Common myeloid progenitor, CD34-positive (primary cell): ENCODE measurements at regions not wholly inside any gene's neighbourhood (a gene's known extent, or its start where the extent isn't known, plus 50 kb on each side); places are given as distances from the start of the nearest gene placed in this dataset.

Experiments
- CTCF ChIA-PET: fragments of 350-600 bp; sonication (Branson Sonifier 250); formaldehyde crosslinking; loops from one replicate; lab custom pipeline; 2021; ENCODE audit warnings: antibody characterized with exemption; lab: Charles Lee
- POLR2A ChIA-PET: fragments of 350-600 bp; sonication (Branson Sonifier 250); formaldehyde crosslinking; loops from one replicate; lab custom pipeline; 2021; ENCODE audit warnings: antibody characterized with exemption; lab: Charles Lee
- DNase-seq, 3 donors: peaks; one replicate each; pipeline versions ENCODE4 v3.0.0 to v3.0.0-alpha.2; 2013
- H3K27ac ChIP-seq, 2 experiments: 1 replicate in 1 of 2; 2 replicates in 1 of 2; pipeline ENCODE4 v1.7.0; 2013; ENCODE audit warnings: inconsistent platforms in 2 of 2, low read length in 2 of 2, mild to moderate bottlenecking in 2 of 2, low read depth in 1 of 2, moderate library complexity in 1 of 2; ENCODE audit not compliant: severe bottlenecking in 2 of 2, insufficient read depth in 1 of 2, poor library complexity in 1 of 2
- H3K27me3 ChIP-seq, 5 experiments: replicated peaks in 2 of 5; 1 replicate in 3 of 5; 2 replicates in 2 of 5; pipeline versions ENCODE4 v1.6.1 to v1.7.0; 2013; ENCODE audit warnings: low read length in 4 of 5, mild to moderate bottlenecking in 2 of 5, moderate library complexity in 2 of 5, inconsistent platforms in 1 of 5; ENCODE audit not compliant: insufficient read depth in 5 of 5, control insufficient read depth in 4 of 5
- H3K36me3 ChIP-seq, 4 experiments: 1 replicate in 2 of 4; 2 replicates in 2 of 4; pipeline versions ENCODE4 v1.6.1 to v1.7.0; 2013; ENCODE audit warnings: low read length in 3 of 4, control low read depth in 1 of 4, mild to moderate bottlenecking in 1 of 4; ENCODE audit not compliant: control insufficient read depth in 4 of 4, insufficient read depth in 4 of 4
- H3K4me1 ChIP-seq, 4 experiments: 1 replicate in 3 of 4; 2 replicates in 1 of 4; pipeline versions ENCODE4 v1.6.1 to v1.7.1; 2013; ENCODE audit warnings: low read length in 3 of 4, mild to moderate bottlenecking in 3 of 4, control low read depth in 1 of 4, inconsistent platforms in 1 of 4, moderate library complexity in 1 of 4; ENCODE audit not compliant: control insufficient read depth in 4 of 4, insufficient read depth in 4 of 4; ENCODE audit errors: control extremely low read depth in 1 of 4
- H3K4me3 ChIP-seq, 7 experiments: 1 replicate in 4 of 7; 2 replicates in 3 of 7; pipeline versions ENCODE4 v1.5.1 to v1.7.0; 2013; ENCODE audit warnings: mild to moderate bottlenecking in 7 of 7, low read length in 6 of 7, moderate library complexity in 6 of 7, inconsistent platforms in 2 of 7, low read depth in 2 of 7, control low read depth in 1 of 7; ENCODE audit not compliant: insufficient read depth in 4 of 7, control insufficient read depth in 1 of 7; ENCODE audit errors: extremely low read depth in 1 of 7
- H3K9me3 ChIP-seq, 5 experiments: 1 replicate in 4 of 5; 2 replicates in 1 of 5; pipeline versions ENCODE4 v1.6.1 to v1.7.1; 2013; ENCODE audit warnings: low read length in 4 of 5, mild to moderate bottlenecking in 2 of 5, inconsistent platforms in 1 of 5, low read depth in 1 of 5, moderate library complexity in 1 of 5; ENCODE audit not compliant: control insufficient read depth in 4 of 5, insufficient read depth in 2 of 5; ENCODE audit errors: control extremely low read depth in 1 of 5
- WGBS: methylation state at CpG from one replicate; pipeline ENCODE4 v1.1.5; 2013; ENCODE audit not compliant: insufficient coverage; 5-methylcytosine and 5-hydroxymethylcytosine counted together

DNA sequence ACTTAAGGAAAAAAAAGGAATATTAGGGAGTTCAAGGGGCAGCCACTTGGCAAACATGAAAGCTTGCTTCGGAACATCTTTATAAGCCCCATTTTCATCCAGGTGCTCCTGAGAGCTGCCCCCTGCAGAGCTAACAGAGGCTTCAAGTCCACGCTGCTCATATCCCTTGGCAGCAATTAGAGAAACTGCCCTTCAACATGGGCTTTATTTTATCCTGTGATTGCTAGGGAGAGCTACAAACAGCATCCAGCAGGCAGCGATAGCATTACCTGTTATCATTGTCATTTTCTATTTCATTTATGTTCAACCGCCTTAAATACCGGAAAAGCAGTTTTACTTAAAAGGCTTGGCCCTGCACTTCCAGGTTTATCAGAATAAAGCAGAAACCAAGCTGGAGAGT lies 68.4 kb upstream of the MCTP2 start:
- ChIA-PET POLR2A (interaction anchor here (0.6 to 0.9 kb wide), 2 partner anchors 24 to 86 kb away, joined by 3 read pairs; no protein-coding TSS in a partner anchor), CTCF (interaction anchor here (0.7 to 8.6 kb wide), 16 partner anchors 9 to 304 kb away, joined by 3 to 222 read pairs (median 9); no protein-coding TSS in a partner anchor)
- DNase-seq: no peak
- no peaks in the 10 kb centered on the region for H3K36me3 ChIP-seq
- 93% methylated on average over 5 of the region's 5 CpGs for WGBS
- peaks cover 0 to 5% (median 0%) of the 10 kb centered on the region in 5 experiments for H3K9me3 ChIP-seq
- no peaks in the 10 kb centered on the region for H3K27me3 ChIP-seq
- no peak overlapping the region for H3K4me3 ChIP-seq
- H3K4me1 ChIP-seq: peaks cover 0 to 8% (median 7%) of the 10 kb centered on the region in 4 experiments
- no peak overlapping the region for H3K27ac ChIP-seq

DNA sequence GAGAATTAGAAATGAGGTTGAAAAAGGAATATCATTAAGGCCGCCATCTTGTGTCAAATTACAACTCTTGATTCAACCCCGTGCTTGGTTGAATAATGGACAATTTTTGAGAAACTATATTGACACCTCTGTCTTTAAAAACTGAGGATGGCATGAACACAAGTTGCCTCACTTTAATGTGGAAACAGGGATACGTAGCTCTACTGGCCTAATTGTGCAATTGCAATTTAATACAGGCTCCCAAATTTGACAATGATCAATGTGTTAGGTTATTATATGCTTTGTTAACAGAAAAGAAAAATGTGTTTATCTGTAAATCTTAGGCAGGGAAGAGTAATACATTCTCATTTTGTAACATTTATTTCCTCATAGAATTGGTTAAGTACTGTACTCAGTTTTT lies 77.1 kb upstream of the MCTP2 start:
- Histone ChIP-seq H3K4me1 (no peaks in the 10 kb centered on the region), H3K36me3 (no peaks in the 10 kb centered on the region), H3K4me3 (no peak overlapping the region), H3K9me3 (no peaks in the 10 kb centered on the region), H3K27me3 (no peaks in the 10 kb centered on the region), H3K27ac (no peak overlapping the region)
- POLR2A ChIA-PET: interaction anchor here (0.7 kb wide), 1 partner anchor 14 kb away, joined by 3 read pairs; no protein-coding TSS in a partner anchor
- WGBS: 92% methylated on average over 2 of the region's 3 CpGs
- CTCF ChIA-PET: interaction anchor here (1.1 to 2.4 kb wide), 2 partner anchors 9 to 35 kb away, joined by 3 to 14 read pairs; no protein-coding TSS in a partner anchor
- no peak for DNase-seq

DNA sequence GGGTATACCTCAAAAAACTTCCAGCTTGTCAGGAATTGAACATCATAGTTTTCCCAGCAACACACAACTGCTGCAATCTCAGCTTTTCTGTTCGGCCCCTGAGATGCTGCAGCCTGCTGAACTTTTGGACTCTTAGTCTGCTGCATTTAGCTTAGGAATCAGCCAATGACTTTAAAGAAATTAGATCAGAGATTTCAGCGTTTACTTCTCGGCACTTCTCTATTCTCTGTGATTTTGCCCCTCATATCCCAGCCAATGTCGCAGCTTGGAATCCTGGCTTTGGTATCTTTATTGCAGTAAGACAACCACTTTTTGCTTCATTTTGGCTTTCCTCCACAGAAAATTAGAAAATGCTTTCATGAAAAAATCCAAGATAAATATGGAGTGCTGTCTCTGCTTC lies 86.3 kb upstream of the MCTP2 start:
- H3K36me3 ChIP-seq: no peaks in the 10 kb centered on the region
- H3K4me1 ChIP-seq: no peaks in the 10 kb centered on the region
- DNase-seq: no peak
- ChIA-PET POLR2A (no interaction called here), CTCF (no interaction called here)
- WGBS: 98% methylated on average over 4 of the region's 4 CpGs
- H3K9me3 ChIP-seq: peaks cover 0 to 7% (median 0%) of the 10 kb centered on the region in 5 experiments
- no peak overlapping the region for H3K4me3 ChIP-seq
- no peak overlapping the region for H3K27ac ChIP-seq
- H3K27me3 ChIP-seq: no peaks in the 10 kb centered on the region

DNA sequence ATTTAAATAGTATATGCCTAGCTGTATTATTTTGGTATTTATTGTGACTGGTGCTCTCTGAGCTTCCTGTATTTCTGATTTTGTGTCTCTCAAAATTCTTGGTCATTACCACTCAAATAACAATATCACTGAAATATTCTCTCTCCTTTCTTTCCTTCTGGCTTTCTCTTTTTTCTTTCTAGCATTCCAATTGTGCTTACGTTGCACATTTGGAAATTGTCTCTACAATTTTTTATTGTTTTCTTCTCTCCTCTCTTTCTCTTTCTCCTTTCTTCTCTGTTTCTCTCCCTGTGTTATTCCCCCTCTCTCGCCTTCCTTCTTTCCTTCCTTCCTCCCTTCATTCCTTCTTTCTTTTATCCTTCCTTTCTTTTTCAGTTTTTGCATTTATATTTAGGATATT lies 89.6 kb upstream of the MCTP2 start:
- no peak overlapping the region for H3K27ac ChIP-seq
- POLR2A ChIA-PET: no interaction called here
- peaks cover 0 to 7% (median 0%) of the 10 kb centered on the region in 5 experiments for H3K9me3 ChIP-seq
- H3K27me3 ChIP-seq: no peaks in the 10 kb centered on the region
- H3K36me3 ChIP-seq: no peaks in the 10 kb centered on the region
- WGBS: 94% methylated on average over 1 of the region's 2 CpGs
- peaks cover 0 to 3% (median 0%) of the 10 kb centered on the region in 4 experiments for H3K4me1 ChIP-seq
- no peak overlapping the region for H3K4me3 ChIP-seq
- CTCF ChIA-PET: interaction anchor here (0.9 kb wide), 1 partner anchor 22 kb away, joined by 3 read pairs; no protein-coding TSS in a partner anchor
- no peak for DNase-seq

DNA sequence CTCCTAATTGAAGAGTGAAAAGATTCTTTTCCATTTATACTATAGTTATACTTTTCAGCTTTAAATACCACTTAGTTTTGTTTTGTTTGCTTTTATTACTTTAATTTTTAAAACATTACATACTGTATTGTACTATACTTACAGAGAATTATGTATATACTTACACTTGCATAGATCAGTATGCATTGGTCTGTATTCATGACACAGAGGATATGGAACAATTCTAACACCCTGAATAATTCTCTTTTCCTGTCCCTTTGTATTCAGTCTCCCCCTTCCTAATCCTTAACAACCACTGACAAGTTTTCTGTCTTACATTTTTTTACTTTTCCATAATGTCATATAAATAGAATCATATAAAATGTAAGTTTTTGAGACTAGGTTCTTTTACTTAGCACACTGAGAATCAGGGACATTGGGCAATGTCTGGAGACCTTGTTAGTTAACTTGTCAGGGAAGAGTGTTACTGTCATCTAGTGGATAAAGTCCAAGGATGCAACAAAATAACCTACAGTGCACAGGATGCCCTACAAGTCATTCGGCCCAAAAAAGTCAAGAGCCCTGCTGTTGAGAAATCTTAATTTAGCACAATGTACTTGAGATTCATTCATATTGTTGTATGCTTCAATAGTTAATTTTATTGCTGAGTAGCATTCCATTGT lies 95.7 kb upstream of the MCTP2 start:
- Histone ChIP-seq H3K9me3 (peaks cover 0 to 5% (median 1%) of the 10 kb centered on the region in 5 experiments), H3K27ac (no peak overlapping the region), H3K4me3 (no peak overlapping the region), H3K4me1 (peaks cover 0 to 3% (median 0%) of the 10 kb centered on the region in 4 experiments), H3K36me3 (no peaks in the 10 kb centered on the region), H3K27me3 (no peaks in the 10 kb centered on the region)
- CTCF ChIA-PET: interaction anchor here (0.9 kb wide), 2 partner anchors 16 to 504 kb away, joined by 3 read pairs; no protein-coding TSS in a partner anchor
- DNase-seq: peak in 2 of 3 donors; percentile 41 to 51
- POLR2A ChIA-PET: no interaction called here
- no CpG with 5 or more reads among the region's 1 CpG for whole genome bisulfite sequencing

DNA sequence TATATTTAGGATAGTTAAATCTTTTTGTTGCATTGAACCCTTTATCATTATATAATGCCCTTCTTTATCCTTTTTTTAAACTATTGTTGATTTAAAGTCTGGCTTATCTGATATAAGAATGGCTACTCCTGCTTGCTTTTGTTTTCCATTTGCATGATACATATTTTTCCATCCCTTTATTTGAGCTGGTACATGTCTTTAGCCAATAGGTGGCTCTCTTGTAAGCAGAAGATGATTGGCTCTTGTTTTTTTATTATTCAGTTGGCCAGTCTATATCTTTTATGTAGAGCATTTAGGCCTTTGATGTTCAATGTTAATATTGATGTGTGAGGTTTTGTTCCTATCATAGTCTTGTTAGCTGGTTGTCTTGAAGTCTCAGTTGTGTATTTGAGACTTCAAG lies 99.5 kb upstream of the MCTP2 start:
- Histone ChIP-seq H3K36me3 (no peaks in the 10 kb centered on the region), H3K4me3 (no peak overlapping the region), H3K27ac (no peak overlapping the region), H3K4me1 (no peaks in the 10 kb centered on the region), H3K9me3 (peaks cover 0 to 5% (median 1%) of the 10 kb centered on the region in 5 experiments), H3K27me3 (no peaks in the 10 kb centered on the region)
- no peak for DNase-seq
- POLR2A ChIA-PET: no interaction called here
- CTCF ChIA-PET: interaction anchor here (0.8 to 1.7 kb wide), 3 partner anchors 12 to 1101 kb away, joined by 3 to 4 read pairs (median 3); no protein-coding TSS in a partner anchor

DNA sequence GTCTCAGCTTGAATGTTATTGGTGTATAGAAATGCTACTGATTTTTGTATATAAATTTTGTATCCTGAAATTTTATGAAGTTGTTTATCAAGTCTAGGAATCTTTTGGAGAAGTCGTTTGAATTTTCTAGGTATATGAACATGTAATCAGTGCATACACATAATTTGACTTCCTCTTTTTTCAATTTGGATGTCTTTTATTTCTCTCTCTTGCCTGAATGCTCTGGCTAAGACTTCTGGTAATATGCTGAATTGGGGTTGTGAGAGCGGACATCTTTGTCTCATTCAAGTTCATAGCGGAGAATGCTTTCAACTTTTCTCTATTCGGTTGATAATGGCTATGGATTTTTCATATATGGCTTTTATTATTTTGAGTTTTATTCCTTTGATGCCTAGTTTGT lies 100.9 kb upstream of the MCTP2 start:
- Histone ChIP-seq H3K27me3 (no peaks in the 10 kb centered on the region), H3K4me3 (no peak overlapping the region), H3K9me3 (peaks cover 0 to 5% (median 1%) of the 10 kb centered on the region in 5 experiments), H3K4me1 (peaks cover 0 to 5% (median 2%) of the 10 kb centered on the region in 4 experiments), H3K27ac (no peak overlapping the region), H3K36me3 (no peaks in the 10 kb centered on the region)
- ChIA-PET POLR2A (interaction anchor here (0.6 kb wide), 1 partner anchor 360 kb away, joined by 3 read pairs; no protein-coding TSS in a partner anchor), CTCF (interaction anchor here (1.3 kb wide), 1 partner anchor 11 kb away, joined by 4 read pairs; no protein-coding TSS in a partner anchor)
- WGBS: 90% methylated on average over 2 of the region's 4 CpGs
- DNase-seq: peak in 2 of 3 donors; percentile 37 to 56
